Endothelial cell of umbilical vein (primary cell): ENCODE measurements at regions not wholly inside any gene's neighbourhood (a gene's known extent, or its start where the extent isn't known, plus 50 kb on each side); places are given as distances from the start of the nearest gene placed in this dataset.

Experiments used
- BruUV-seq: library from RNA; stranded (reverse); fragments of 400-500 nt; replicated peaks from 2 replicates; lab custom pipeline; 2021; lab: Mats Ljungman, UMichigan
- CTCF ChIA-PET: fragments of 300-600, 350-600 bp; sonication (Branson Sonifier 250); formaldehyde crosslinking; loops from one replicate; lab custom pipeline; 2021; ENCODE audit warnings: antibody characterized with exemption, inconsistent platforms; lab: Charles Lee
- POLR2A ChIA-PET: fragments of 300-600, 350-600 bp; sonication (Branson Sonifier 250); formaldehyde crosslinking; loops from one replicate; lab custom pipeline; 2021; ENCODE audit warnings: antibody characterized with exemption, inconsistent platforms; lab: Charles Lee
- DNase-seq: peaks from one replicate; pipeline ENCODE4 v3.0.0-alpha.2; 2011; ENCODE audit warnings: low read depth, low spot score
- FAIRE-seq: peaks from 2 replicates; lab custom pipeline; 2011; peaks lifted over from hg19 to GRCh38; lab: Jason Lieb, UNC
- H2AFZ ChIP-seq: 2 replicates; pipeline ENCODE4 v1.6.0; 2012; ENCODE audit warnings: low read depth, low read length, control low read depth, inconsistent platforms
- H3K27ac ChIP-seq: 2 replicates; pipeline ENCODE4 v1.5.1; 2011; ENCODE audit warnings: low read depth, mild to moderate bottlenecking, control low read depth, low read length, moderate library complexity; ENCODE audit not compliant: insufficient read depth
- H3K27me3 ChIP-seq, 2 experiments: 2 replicates each; pipeline versions ENCODE4 v1.6.0 to v1.6.1; 2011; ENCODE audit warnings: low read length in 2 of 2, mixed read lengths in 1 of 2; ENCODE audit not compliant: control insufficient read depth in 2 of 2, insufficient read depth in 2 of 2
- H3K36me3 ChIP-seq, 2 experiments: 2 replicates in 1 of 2; 3 replicates in 1 of 2; pipeline ENCODE4 v1.5.1; 2011; ENCODE audit warnings: low read length in 2 of 2, mild to moderate bottlenecking in 1 of 2, moderate library complexity in 1 of 2; ENCODE audit not compliant: control insufficient read depth in 2 of 2, insufficient read depth in 2 of 2; ENCODE audit errors: extremely low read depth in 1 of 2
- H3K4me1 ChIP-seq: 3 replicates; pipeline ENCODE4 v1.5.1; 2011; ENCODE audit warnings: mild to moderate bottlenecking, low read length; ENCODE audit not compliant: control insufficient read depth, insufficient read depth; ENCODE audit errors: extremely low read depth
- H3K4me2 ChIP-seq: 2 replicates; pipeline ENCODE4 v1.6.1; 2011; ENCODE audit warnings: low read length, control low read depth, mixed read lengths; ENCODE audit not compliant: insufficient read depth
- H3K4me3 ChIP-seq, 3 experiments: fragments of 200-600 bp in 1 of 3; sonication (generic), shearing (Covaris generic) in 1 of 3; replicated peaks in 1 of 3; 2 replicates each; pipeline ENCODE4 v1.5.1; 2011 to 2016; ENCODE audit warnings: control low read depth in 3 of 3, low read length in 3 of 3, mild to moderate bottlenecking in 2 of 3, inconsistent platforms in 1 of 3, low read depth in 1 of 3, moderate library complexity in 1 of 3; ENCODE audit not compliant: insufficient read depth in 1 of 3
- H3K79me2 ChIP-seq: 2 replicates; pipeline ENCODE4 v1.6.0; 2012; ENCODE audit warnings: low read length, inconsistent platforms; ENCODE audit not compliant: control insufficient read depth, insufficient read depth
- H3K9ac ChIP-seq: replicated peaks from 2 replicates; pipeline ENCODE3; 2011; ENCODE audit warnings: low read length, control low read depth; ENCODE audit not compliant: insufficient read depth; ENCODE audit errors: extremely low read depth
- H3K9me1 ChIP-seq: replicated peaks from 3 replicates; pipeline ENCODE4 v1.6.0; 2011; ENCODE audit warnings: mild to moderate bottlenecking, low read length; ENCODE audit not compliant: control insufficient read depth, insufficient read depth; ENCODE audit errors: extremely low read depth
- H3K9me3 ChIP-seq: replicated peaks from 2 replicates; pipeline ENCODE4 v1.5.1; 2012; ENCODE audit warnings: low read length, inconsistent platforms; ENCODE audit not compliant: control insufficient read depth, insufficient read depth
- H4K20me1 ChIP-seq: replicated peaks from 2 replicates; pipeline ENCODE3; 2011; ENCODE audit warnings: mild to moderate bottlenecking, low read length; ENCODE audit not compliant: control insufficient read depth, insufficient read depth; ENCODE audit errors: extremely low read depth
- EZH2 ChIP-seq: IDR thresholded peaks from 2 replicates; pipeline ENCODE4 v1.6.1; 2012; ENCODE audit warnings: borderline replicate concordance, low read depth, mild to moderate bottlenecking, moderate library complexity, low read length, inconsistent platforms; ENCODE audit not compliant: severe bottlenecking
- FOS ChIP-seq: IDR thresholded peaks from 2 replicates; pipeline ENCODE4 v1.6.1; 2011; ENCODE audit warnings: mild to moderate bottlenecking, low read length, moderate library complexity, borderline replicate concordance; ENCODE audit not compliant: insufficient read depth
- GATA2 ChIP-seq: IDR thresholded peaks from 2 replicates; pipeline ENCODE4 v1.7.0; 2011; ENCODE audit warnings: low read depth, mild to moderate bottlenecking, moderate library complexity, mixed read lengths, low read length; ENCODE audit not compliant: insufficient read length, insufficient read depth
- JUN ChIP-seq: IDR thresholded peaks from 2 replicates; pipeline ENCODE4 v1.6.1; 2011; ENCODE audit warnings: borderline replicate concordance, low read depth; ENCODE audit not compliant: insufficient read length, insufficient read depth
- MYC ChIP-seq: IDR thresholded peaks from one replicate; pipeline ENCODE4 v1.6.1; 2011; ENCODE audit warnings: mild to moderate bottlenecking, low read depth, low read length
- POLR2A ChIP-seq: IDR thresholded peaks from 2 replicates; pipeline ENCODE4 v1.6.1; 2012; ENCODE audit warnings: low read depth, mild to moderate bottlenecking, control low read depth, low read length
- POLR2AphosphoS5 ChIP-seq: IDR thresholded peaks from 2 replicates; pipeline ENCODE4 v1.6.1; 2012; ENCODE audit warnings: low read depth, mild to moderate bottlenecking, control low read depth, low read length, moderate library complexity; ENCODE audit not compliant: insufficient read depth
- dilution Hi-C: fragments of 300-500 bp; cut with MboI; formaldehyde crosslinking; loops from one replicate; pipeline ENCODE4 v1.15.0; 2019; ENCODE audit warnings: low sequenced_read_pairs; ENCODE audit not compliant: extremely low pct_ligation_motif_present
- intact Hi-C: fragments of 100-400 bp; cut with micrococcal nuclease; formaldehyde crosslinking; loops from one replicate; pipeline ENCODE4 v1.10.0; 2022
- TF ChIP-seq, protein P1 (sequence below), 2 donors: IDR thresholded peaks; 1 replicate in 1 of 2; 2 replicates in 1 of 2; pipeline ENCODE4 v1.5.1; 2011; ENCODE audit warnings: low read length in 2 of 2, mild to moderate bottlenecking in 2 of 2, moderate library complexity in 2 of 2, control low read depth in 1 of 2, inconsistent platforms in 1 of 2, low read depth in 1 of 2; ENCODE audit not compliant: insufficient read depth in 1 of 2; ENCODE audit errors: extremely low read depth in 1 of 2
- TF ChIP-seq, protein P2 (sequence below): IDR thresholded peaks from 2 replicates; pipeline ENCODE4 v1.6.1; 2011; ENCODE audit not compliant: insufficient read depth, insufficient read length

GRCh38 chr6:121886223-121886830 is 450.9 kb downstream of the GJA1 start:
- Histone ChIP-seq H3K27me3 (no peaks in the 10 kb centered on the region), H3K9me1 (no peaks in the 10 kb centered on the region), H3K79me2 (no peaks in the 10 kb centered on the region), H3K4me1 (peaks cover 4% of the 10 kb centered on the region), H3K36me3 (no peaks in the 10 kb centered on the region), H3K9ac (no peak overlapping the region), H3K9me3 (no peaks in the 10 kb centered on the region), H3K4me2 (no peak overlapping the region), H2AFZ (no peak overlapping the region), H4K20me1 (no peaks in the 10 kb centered on the region), H3K4me3 (no peak overlapping the region), H3K27ac (no peak overlapping the region)
- no peak for FAIRE-seq
- dilution Hi-C loops (no loop called here), intact Hi-C loops (no loop called here)
- ChIA-PET CTCF (no interaction called here), POLR2A (no interaction called here)
- no peak for TF ChIP-seq GATA2
- TF ChIP-seq, protein P1, sequence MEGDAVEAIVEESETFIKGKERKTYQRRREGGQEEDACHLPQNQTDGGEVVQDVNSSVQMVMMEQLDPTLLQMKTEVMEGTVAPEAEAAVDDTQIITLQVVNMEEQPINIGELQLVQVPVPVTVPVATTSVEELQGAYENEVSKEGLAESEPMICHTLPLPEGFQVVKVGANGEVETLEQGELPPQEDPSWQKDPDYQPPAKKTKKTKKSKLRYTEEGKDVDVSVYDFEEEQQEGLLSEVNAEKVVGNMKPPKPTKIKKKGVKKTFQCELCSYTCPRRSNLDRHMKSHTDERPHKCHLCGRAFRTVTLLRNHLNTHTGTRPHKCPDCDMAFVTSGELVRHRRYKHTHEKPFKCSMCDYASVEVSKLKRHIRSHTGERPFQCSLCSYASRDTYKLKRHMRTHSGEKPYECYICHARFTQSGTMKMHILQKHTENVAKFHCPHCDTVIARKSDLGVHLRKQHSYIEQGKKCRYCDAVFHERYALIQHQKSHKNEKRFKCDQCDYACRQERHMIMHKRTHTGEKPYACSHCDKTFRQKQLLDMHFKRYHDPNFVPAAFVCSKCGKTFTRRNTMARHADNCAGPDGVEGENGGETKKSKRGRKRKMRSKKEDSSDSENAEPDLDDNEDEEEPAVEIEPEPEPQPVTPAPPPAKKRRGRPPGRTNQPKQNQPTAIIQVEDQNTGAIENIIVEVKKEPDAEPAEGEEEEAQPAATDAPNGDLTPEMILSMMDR (IDR thresholded peaks at IDR 0.05; ENCODE audit: extremely low read depth in 1 of 2, insufficient read depth in 1 of 2, low read depth in 1 of 2, low read length in 2 of 2), result no peak
- no peak for TF ChIP-seq EZH2
- no peak for TF ChIP-seq MYC
- TF ChIP-seq JUN, result no peak
- TF ChIP-seq, protein P2, sequence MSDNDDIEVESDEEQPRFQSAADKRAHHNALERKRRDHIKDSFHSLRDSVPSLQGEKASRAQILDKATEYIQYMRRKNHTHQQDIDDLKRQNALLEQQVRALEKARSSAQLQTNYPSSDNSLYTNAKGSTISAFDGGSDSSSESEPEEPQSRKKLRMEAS, result no peak
- no peak for TF ChIP-seq FOS
- no peak for TF ChIP-seq POLR2AphosphoS5
- TF ChIP-seq POLR2A, result no peak
- DNase-seq, result no peak
- BruUV-seq, result no TSS peak
